IMR-90 (cell line): ENCODE measurements at regions not wholly inside any gene's neighbourhood (a gene's known extent, or its start where the extent isn't known, plus 50 kb on each side); places are given as distances from the start of the nearest gene placed in this dataset.
"Not testable (repeated sequence)": the region's sequence is repeated elsewhere in the genome, so short reads cannot be mapped to it uniquely, and the experiment has no call there.

ENCODE experiments used
- BHLHE40 ChIP-seq: fragments of 150-350 bp; IDR thresholded peaks from 2 replicates; pipeline ENCODE4 v1.6.1; 2016; ENCODE audit warnings: mild to moderate bottlenecking, low read depth, low read length
- FOS ChIP-seq: fragments of 150-350 bp; IDR thresholded peaks from 2 replicates; pipeline ENCODE4 v1.6.1; 2016; ENCODE audit warnings: low read depth, low read length
- MAFK ChIP-seq: IDR thresholded peaks from 2 replicates; pipeline ENCODE4 v1.6.1; 2012; ENCODE audit warnings: low read depth, low read length, improper control_type of control experiment
- MXI1 ChIP-seq: IDR thresholded peaks from 2 replicates; pipeline ENCODE4 v1.6.1; 2012; ENCODE audit warnings: low read depth, mild to moderate bottlenecking, low read length, moderate library complexity, borderline replicate concordance
- POLR2A ChIP-seq: IDR thresholded peaks from 2 replicates; pipeline ENCODE4 v1.6.1; 2012; ENCODE audit warnings: mild to moderate bottlenecking, low read depth, low read length
- RAD21 ChIP-seq: IDR thresholded peaks from 2 replicates; pipeline ENCODE4 v1.6.1; 2012; ENCODE audit warnings: low read length, improper control_type of control experiment
- RFX5 ChIP-seq: IDR thresholded peaks from 2 replicates; pipeline ENCODE4 v1.8.0; 2012; ENCODE audit warnings: low read depth, mild to moderate bottlenecking, low read length, moderate library complexity
- USF2 ChIP-seq: fragments of 150-350 bp; IDR thresholded peaks from 2 replicates; pipeline ENCODE4 v1.6.1; 2017; ENCODE audit warnings: mild to moderate bottlenecking, antibody characterized with exemption, low read length, low read depth
- TF ChIP-seq, protein P1 (sequence below): conservative IDR thresholded peaks from 2 replicates; pipeline ENCODE4 v1.5.1; 2012; ENCODE audit warnings: mild to moderate bottlenecking, low read depth, low read length, improper control_type of control experiment
- TF ChIP-seq, protein P2 (sequence below): fragments of 150-350 bp; IDR thresholded peaks from 2 replicates; pipeline ENCODE4 v1.6.1; 2016; ENCODE audit warnings: low read depth, mild to moderate bottlenecking, low read length, moderate library complexity, borderline replicate concordance

GRCh38 chr4:49119345-49119744, 133.3 kb downstream of the CWH43 start:
- TF ChIP-seq, protein P1, sequence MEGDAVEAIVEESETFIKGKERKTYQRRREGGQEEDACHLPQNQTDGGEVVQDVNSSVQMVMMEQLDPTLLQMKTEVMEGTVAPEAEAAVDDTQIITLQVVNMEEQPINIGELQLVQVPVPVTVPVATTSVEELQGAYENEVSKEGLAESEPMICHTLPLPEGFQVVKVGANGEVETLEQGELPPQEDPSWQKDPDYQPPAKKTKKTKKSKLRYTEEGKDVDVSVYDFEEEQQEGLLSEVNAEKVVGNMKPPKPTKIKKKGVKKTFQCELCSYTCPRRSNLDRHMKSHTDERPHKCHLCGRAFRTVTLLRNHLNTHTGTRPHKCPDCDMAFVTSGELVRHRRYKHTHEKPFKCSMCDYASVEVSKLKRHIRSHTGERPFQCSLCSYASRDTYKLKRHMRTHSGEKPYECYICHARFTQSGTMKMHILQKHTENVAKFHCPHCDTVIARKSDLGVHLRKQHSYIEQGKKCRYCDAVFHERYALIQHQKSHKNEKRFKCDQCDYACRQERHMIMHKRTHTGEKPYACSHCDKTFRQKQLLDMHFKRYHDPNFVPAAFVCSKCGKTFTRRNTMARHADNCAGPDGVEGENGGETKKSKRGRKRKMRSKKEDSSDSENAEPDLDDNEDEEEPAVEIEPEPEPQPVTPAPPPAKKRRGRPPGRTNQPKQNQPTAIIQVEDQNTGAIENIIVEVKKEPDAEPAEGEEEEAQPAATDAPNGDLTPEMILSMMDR = not testable (repeated sequence)
- not testable (repeated sequence) for TF ChIP-seq POLR2A, RFX5, FOS, RAD21, USF2, BHLHE40, MXI1, MAFK
- TF ChIP-seq, protein P2, sequence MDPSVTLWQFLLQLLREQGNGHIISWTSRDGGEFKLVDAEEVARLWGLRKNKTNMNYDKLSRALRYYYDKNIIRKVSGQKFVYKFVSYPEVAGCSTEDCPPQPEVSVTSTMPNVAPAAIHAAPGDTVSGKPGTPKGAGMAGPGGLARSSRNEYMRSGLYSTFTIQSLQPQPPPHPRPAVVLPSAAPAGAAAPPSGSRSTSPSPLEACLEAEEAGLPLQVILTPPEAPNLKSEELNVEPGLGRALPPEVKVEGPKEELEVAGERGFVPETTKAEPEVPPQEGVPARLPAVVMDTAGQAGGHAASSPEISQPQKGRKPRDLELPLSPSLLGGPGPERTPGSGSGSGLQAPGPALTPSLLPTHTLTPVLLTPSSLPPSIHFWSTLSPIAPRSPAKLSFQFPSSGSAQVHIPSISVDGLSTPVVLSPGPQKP = not testable (repeated sequence)
